HCT116 (cell line): ENCODE measurements at regions not wholly inside any gene's neighbourhood (a gene's known extent, or its start where the extent isn't known, plus 50 kb on each side); places are given as distances from the start of the nearest gene placed in this dataset.

Experiments
- CTCF ChIP-seq, 3 experiments: fragments of 200-600 bp in 1 of 3; sonication (generic) in 1 of 3; IDR thresholded peaks in 2 of 3; conservative IDR thresholded peaks in 1 of 3; 2 replicates each; pipeline ENCODE4 v1.5.1; 2012 to 2017; ENCODE audit warnings: low read depth in 2 of 3, low read length in 2 of 3, antibody characterized with exemption in 1 of 3, borderline replicate concordance in 1 of 3, control low read depth in 1 of 3, mild to moderate bottlenecking in 1 of 3, mixed read lengths in 1 of 3, mixed run types in 1 of 3, moderate library complexity in 1 of 3; ENCODE audit not compliant: insufficient read depth in 1 of 3
- EZH2 ChIP-seq: fragments of 200-600 bp; sonication (generic); IDR thresholded peaks from 2 replicates; pipeline ENCODE4 v1.6.1; 2017; ENCODE audit warnings: antibody characterized with exemption, mixed run types
- EZH2phosphoT487 ChIP-seq: fragments of 200-600 bp; IDR thresholded peaks from 2 replicates; pipeline ENCODE4 v1.6.1; 2018; ENCODE audit warnings: antibody characterized with exemption, borderline replicate concordance

GRCh38 chr5:15446552-15446951 lies 53.4 kb upstream of the FBXL7 start:
- no peak for TF ChIP-seq CTCF (IDR thresholded peaks at IDR 0.05 in 2 of 3, conservative IDR thresholded peaks at IDR 0.05 in 1 of 3; ENCODE audit: borderline replicate concordance in 1 of 3, insufficient read depth in 1 of 3, low read depth in 2 of 3, low read length in 2 of 3)
- TF ChIP-seq EZH2phosphoT487 = no peak
- TF ChIP-seq EZH2 = no peak
